Keratinocyte (primary cell): ENCODE measurements at regions not wholly inside any gene's neighbourhood (a gene's known extent, or its start where the extent isn't known, plus 50 kb on each side); places are given as distances from the start of the nearest gene placed in this dataset.
"Not testable (repeated sequence)": the region's sequence is repeated elsewhere in the genome, so short reads cannot be mapped to it uniquely, and the experiment has no call there.

Experiments used
- DNase-seq: peaks from one replicate; pipeline ENCODE4 v3.0.0-alpha.2; 2011; ENCODE audit warnings: low read depth, missing footprints, low spot score
- FAIRE-seq: peaks from 2 replicates; lab custom pipeline; 2011; peaks lifted over from hg19 to GRCh38; lab: Jason Lieb, UNC
- H2AFZ ChIP-seq: 2 replicates; pipeline ENCODE4 v1.6.0; 2012; ENCODE audit warnings: low read length, control low read depth, inconsistent platforms; ENCODE audit not compliant: control insufficient read depth
- H3K27ac ChIP-seq: 2 replicates; pipeline ENCODE4 v1.5.1; 2011; ENCODE audit warnings: low read length; ENCODE audit not compliant: control insufficient read depth, insufficient read depth
- H3K27me3 ChIP-seq: 3 replicates; pipeline ENCODE4 v1.6.0; 2011; ENCODE audit warnings: low read length; ENCODE audit not compliant: control insufficient read depth, insufficient read depth; ENCODE audit errors: extremely low read depth
- H3K36me3 ChIP-seq, 2 experiments: 2 replicates in 1 of 2; 3 replicates in 1 of 2; pipeline ENCODE4 v1.5.1; 2011; ENCODE audit warnings: low read length in 2 of 2, mild to moderate bottlenecking in 1 of 2; ENCODE audit not compliant: control insufficient read depth in 2 of 2, insufficient read depth in 2 of 2; ENCODE audit errors: extremely low read depth in 1 of 2
- H3K4me1 ChIP-seq: 3 replicates; pipeline ENCODE4 v1.5.1; 2011; ENCODE audit warnings: low read length; ENCODE audit not compliant: control insufficient read depth, insufficient read depth; ENCODE audit errors: extremely low read depth
- H3K4me2 ChIP-seq: 3 replicates; pipeline ENCODE4 v1.6.0; 2011; ENCODE audit warnings: low read depth, low read length; ENCODE audit not compliant: control insufficient read depth, insufficient read depth; ENCODE audit errors: extremely low read depth
- H3K4me3 ChIP-seq, 3 experiments: fragments of 200-600 bp in 1 of 3; sonication (generic) in 1 of 3; 2 replicates in 2 of 3; 3 replicates in 1 of 3; pipeline ENCODE4 v1.5.1; 2011 to 2016; ENCODE audit warnings: low read length in 3 of 3, mild to moderate bottlenecking in 3 of 3, control low read depth in 2 of 3, inconsistent platforms in 1 of 3, low read depth in 1 of 3, mixed read lengths in 1 of 3, mixed run types in 1 of 3, moderate library complexity in 1 of 3; ENCODE audit not compliant: control insufficient read depth in 2 of 3, insufficient read depth in 2 of 3; ENCODE audit errors: extremely low read depth in 1 of 3
- H3K79me2 ChIP-seq: 2 replicates; pipeline ENCODE4 v1.6.0; 2012; ENCODE audit warnings: low read length; ENCODE audit not compliant: control insufficient read depth, insufficient read depth
- H3K9ac ChIP-seq: 3 replicates; pipeline ENCODE4 v1.6.0; 2011; ENCODE audit warnings: low read length; ENCODE audit not compliant: control insufficient read depth, insufficient read depth; ENCODE audit errors: extremely low read depth
- H3K9me1 ChIP-seq: 3 replicates; pipeline ENCODE4 v1.6.0; 2011; ENCODE audit warnings: low read length; ENCODE audit not compliant: control insufficient read depth, insufficient read depth; ENCODE audit errors: extremely low read depth
- H3K9me3 ChIP-seq: 2 replicates; pipeline ENCODE4 v1.5.1; 2012; ENCODE audit warnings: low read depth, low read length; ENCODE audit not compliant: control insufficient read depth
- H4K20me1 ChIP-seq: 3 replicates; pipeline ENCODE4 v1.6.0; 2011; ENCODE audit warnings: low read length; ENCODE audit not compliant: control insufficient read depth, insufficient read depth; ENCODE audit errors: extremely low read depth
- EZH2 ChIP-seq: IDR thresholded peaks from one replicate; pipeline ENCODE4 v1.6.1; 2012; ENCODE audit warnings: inconsistent platforms, mild to moderate bottlenecking, low read length, moderate library complexity
- dilution Hi-C: fragments of 300-500 bp; cut with MboI; formaldehyde crosslinking; loops from one replicate; pipeline ENCODE4 v1.7.0; 2020; ENCODE audit warnings: low sequenced_read_pairs; ENCODE audit not compliant: extremely low pct_ligation_motif_present
- TF ChIP-seq, protein P1 (sequence below), 3 experiments: IDR thresholded peaks in 1 of 3; conservative IDR thresholded peaks in 1 of 3; optimal IDR thresholded peaks in 1 of 3; 2 replicates in 2 of 3; 3 replicates in 1 of 3; pipeline versions ENCODE3 to v1.5.1; 2011; ENCODE audit warnings: low read length in 3 of 3, mild to moderate bottlenecking in 3 of 3, moderate library complexity in 2 of 3, control low read depth in 1 of 3, inconsistent platforms in 1 of 3; ENCODE audit not compliant: insufficient read depth in 2 of 3; ENCODE audit errors: extremely low read depth in 1 of 3

DNA sequence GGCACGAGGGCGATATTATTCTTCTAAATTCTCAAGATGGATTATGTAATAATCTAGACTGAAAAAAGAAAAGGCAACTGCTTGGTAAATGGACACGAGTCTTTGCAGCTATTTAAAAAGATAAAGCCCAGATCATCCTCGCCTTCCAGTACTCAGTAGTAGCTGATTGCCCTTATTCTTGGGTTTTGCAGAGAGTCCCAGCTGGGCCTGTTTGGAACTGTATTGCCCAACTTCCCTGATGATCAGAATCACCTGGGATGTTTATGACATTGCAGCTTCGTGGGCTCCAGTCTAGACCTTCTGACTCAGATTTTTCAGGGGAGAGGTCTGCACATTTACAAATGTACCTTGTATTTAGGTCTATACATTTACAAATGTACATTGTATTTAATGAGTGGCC, 213.5 kb downstream of the RAB11FIP4 start:
- Histone ChIP-seq H4K20me1 (no peaks in the 10 kb centered on the region), H3K9me1 (no peaks in the 10 kb centered on the region), H3K4me2 (no peak overlapping the region), H3K9me3 (no peaks in the 10 kb centered on the region), H3K36me3 (no peaks in the 10 kb centered on the region), H3K27me3 (no peaks in the 10 kb centered on the region), H2AFZ (no peak overlapping the region), H3K27ac (no peak overlapping the region), H3K9ac (no peak overlapping the region), H3K4me3 (no peak overlapping the region), H3K4me1 (peaks cover 5% of the 10 kb centered on the region), H3K79me2 (no peaks in the 10 kb centered on the region)
- DNase-seq (no peak), FAIRE-seq (no peak)
- no peak for TF ChIP-seq EZH2
- TF ChIP-seq, protein P1, sequence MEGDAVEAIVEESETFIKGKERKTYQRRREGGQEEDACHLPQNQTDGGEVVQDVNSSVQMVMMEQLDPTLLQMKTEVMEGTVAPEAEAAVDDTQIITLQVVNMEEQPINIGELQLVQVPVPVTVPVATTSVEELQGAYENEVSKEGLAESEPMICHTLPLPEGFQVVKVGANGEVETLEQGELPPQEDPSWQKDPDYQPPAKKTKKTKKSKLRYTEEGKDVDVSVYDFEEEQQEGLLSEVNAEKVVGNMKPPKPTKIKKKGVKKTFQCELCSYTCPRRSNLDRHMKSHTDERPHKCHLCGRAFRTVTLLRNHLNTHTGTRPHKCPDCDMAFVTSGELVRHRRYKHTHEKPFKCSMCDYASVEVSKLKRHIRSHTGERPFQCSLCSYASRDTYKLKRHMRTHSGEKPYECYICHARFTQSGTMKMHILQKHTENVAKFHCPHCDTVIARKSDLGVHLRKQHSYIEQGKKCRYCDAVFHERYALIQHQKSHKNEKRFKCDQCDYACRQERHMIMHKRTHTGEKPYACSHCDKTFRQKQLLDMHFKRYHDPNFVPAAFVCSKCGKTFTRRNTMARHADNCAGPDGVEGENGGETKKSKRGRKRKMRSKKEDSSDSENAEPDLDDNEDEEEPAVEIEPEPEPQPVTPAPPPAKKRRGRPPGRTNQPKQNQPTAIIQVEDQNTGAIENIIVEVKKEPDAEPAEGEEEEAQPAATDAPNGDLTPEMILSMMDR (optimal IDR thresholded peaks at IDR 0.05 in 1 of 3, IDR thresholded peaks at IDR 0.05 in 1 of 3, conservative IDR thresholded peaks at IDR 0.05 in 1 of 3; ENCODE audit: extremely low read depth in 1 of 3, insufficient read depth in 2 of 3, low read length in 3 of 3): no peak
- dilution Hi-C loops: no loop called here

DNA sequence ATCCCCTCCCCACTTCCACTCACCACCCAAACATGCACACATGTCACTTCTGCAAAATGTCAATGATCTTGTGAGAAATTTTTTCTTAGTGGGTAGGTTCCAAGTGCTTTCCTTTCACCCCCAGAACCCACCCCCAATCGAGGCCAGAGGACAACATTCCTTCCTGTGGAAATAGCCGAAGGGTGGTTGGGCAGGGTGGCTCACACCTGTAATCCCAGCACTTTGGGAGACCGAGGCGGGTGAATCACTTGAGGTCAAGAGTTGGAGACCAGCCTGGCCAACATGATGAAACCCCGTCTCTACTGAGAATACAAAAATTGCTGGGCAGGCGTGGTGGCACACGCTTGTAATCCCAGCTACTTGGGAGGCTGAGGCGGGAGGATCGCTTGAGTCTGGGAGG, 208.7 kb downstream of the RAB11FIP4 start:
- H3K36me3 ChIP-seq, H3K9me3 ChIP-seq, H4K20me1 ChIP-seq, dilution Hi-C loops, H3K9me1 ChIP-seq, DNase-seq, H3K27ac ChIP-seq, H3K9ac ChIP-seq, H3K79me2 ChIP-seq, FAIRE-seq, H2AFZ ChIP-seq, H3K4me2 ChIP-seq, H3K4me3 ChIP-seq, H3K27me3 ChIP-seq: not testable (repeated sequence)
- H3K4me1 ChIP-seq: peaks cover 24% of the 10 kb centered on the region

DNA sequence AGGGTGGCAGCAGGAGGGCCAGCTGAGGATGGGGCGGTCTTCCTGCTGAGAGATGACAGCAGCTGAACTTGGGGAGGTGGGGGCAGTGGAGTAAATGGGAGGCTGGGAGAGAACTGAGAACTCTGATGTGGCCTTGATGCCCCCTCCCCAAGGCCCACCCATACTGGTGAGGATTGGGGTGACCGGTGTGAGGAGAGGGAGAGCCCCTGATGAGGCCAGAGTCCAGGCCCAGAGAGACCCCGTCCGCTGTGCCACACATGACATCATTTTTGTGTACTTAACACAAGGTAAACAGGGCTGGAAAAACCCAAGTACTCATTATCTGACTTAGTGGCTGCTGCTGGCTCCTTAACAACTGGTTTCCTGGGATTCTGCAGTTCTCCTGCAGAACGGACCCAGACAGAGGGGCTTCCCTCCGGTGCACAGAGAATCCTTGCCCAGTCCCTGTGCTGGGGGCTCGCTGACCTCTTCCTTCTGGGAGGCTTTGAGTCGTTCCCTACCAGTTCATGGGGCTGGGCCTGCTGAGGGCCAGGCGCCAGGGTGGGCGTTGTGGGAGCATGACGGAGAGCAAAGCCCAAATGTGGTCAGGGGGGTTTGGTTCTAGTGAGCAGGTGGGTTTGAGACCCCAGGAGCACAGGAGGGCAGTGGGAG, 207.6 kb downstream of the RAB11FIP4 start:
- FAIRE-seq: no peak

More for the DNA sequence above, 207.6 kb downstream of the RAB11FIP4 start:
- no peak overlapping the region for H3K4me2 ChIP-seq
- H2AFZ ChIP-seq: no peak overlapping the region
- no peak for TF ChIP-seq EZH2
- TF ChIP-seq, protein P1 (optimal IDR thresholded peaks at IDR 0.05 in 1 of 3, IDR thresholded peaks at IDR 0.05 in 1 of 3, conservative IDR thresholded peaks at IDR 0.05 in 1 of 3; ENCODE audit: extremely low read depth in 1 of 3, insufficient read depth in 2 of 3, low read length in 3 of 3): no peak
- H3K4me1 ChIP-seq: peaks cover 35% of the 10 kb centered on the region
- H3K79me2 ChIP-seq: no peaks in the 10 kb centered on the region
- dilution Hi-C loops: loop anchor here (25.0 kb wide), 1 partner anchor 88 kb away; no protein-coding TSS in a partner anchor
- H3K9ac ChIP-seq: no peak overlapping the region
- H3K27me3 ChIP-seq: no peaks in the 10 kb centered on the region
- H3K27ac ChIP-seq: no peak overlapping the region
- H3K36me3 ChIP-seq: no peaks in the 10 kb centered on the region
- DNase-seq: no peak
- H3K9me3 ChIP-seq: no peaks in the 10 kb centered on the region
- H3K4me3 ChIP-seq: no peak overlapping the region
- H4K20me1 ChIP-seq: no peaks in the 10 kb centered on the region
- no peaks in the 10 kb centered on the region for H3K9me1 ChIP-seq
